GM18858 (cell line): ENCODE measurements at regions not wholly inside any gene's neighbourhood (a gene's known extent, or its start where the extent isn't known, plus 50 kb on each side); places are given as distances from the start of the nearest gene placed in this dataset.
"Not testable (repeated sequence)": the region's sequence is repeated elsewhere in the genome, so short reads cannot be mapped to it uniquely, and the experiment has no call there.

Source experiments
- ATAC-seq: cut with Tn5 transposase; IDR thresholded peaks from one replicate; pipeline ENCODE4 v1.9.1; 2021; ENCODE audit not compliant: unreplicated experiment

DNA sequence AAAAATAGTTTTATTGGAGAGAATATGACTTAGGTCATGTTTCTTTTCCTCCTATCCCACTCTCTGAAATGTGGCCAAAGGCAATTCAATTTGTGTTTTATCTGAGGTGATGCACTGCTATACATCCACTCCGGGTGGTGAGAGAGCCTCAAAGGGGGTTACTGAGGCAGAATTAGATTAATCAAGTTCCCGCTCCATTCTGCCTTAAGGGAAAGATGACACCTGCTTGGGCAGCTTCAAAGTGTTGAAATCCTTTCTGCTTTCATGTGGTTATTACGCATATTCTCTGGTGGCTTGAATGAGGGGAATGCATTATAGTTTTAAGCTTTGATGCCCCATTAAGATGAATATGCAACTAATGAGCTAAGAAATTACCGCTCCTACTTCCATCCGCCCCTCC, 213.0 kb upstream of the TMEFF2 start:
- no peak for ATAC-seq

DNA sequence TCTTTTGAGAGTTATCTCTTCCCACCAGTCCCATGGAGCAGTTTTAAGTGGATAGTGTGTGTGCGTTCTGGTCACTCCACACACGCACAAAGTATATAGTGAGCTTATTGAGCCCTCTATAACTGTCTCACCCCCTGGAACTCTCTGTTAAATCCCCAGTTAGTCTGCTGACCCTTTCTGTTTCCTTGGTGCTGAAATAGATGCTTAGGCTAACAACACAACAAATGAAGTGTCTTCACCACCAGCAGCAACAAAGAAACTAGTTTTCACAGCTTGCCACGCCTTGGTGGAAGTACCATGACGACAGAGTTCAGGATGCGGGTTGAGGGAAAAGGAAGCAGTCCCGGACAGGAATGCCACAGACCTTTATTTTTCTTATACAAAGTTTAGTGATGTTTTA, 203.5 kb upstream of the TMEFF2 start:
- no peak for ATAC-seq

DNA sequence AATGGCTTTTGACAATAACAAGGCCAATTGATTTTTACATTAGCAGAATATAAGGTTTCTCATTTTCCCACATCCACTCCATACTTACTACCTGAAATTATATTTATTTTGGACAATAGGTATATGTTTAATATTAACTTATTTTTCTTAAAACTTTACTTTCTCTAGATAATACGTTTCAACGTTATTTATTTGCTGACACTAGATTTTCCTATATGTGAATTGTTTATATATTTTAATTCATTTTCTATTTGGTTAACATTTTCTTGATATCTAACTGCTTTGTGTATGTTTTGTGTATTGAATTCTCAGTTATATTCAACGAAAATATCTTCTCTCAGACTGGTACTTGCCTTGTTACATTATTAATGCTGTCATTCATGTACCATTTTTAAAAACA, 199.9 kb upstream of the TMEFF2 start:
- no peak for ATAC-seq

DNA sequence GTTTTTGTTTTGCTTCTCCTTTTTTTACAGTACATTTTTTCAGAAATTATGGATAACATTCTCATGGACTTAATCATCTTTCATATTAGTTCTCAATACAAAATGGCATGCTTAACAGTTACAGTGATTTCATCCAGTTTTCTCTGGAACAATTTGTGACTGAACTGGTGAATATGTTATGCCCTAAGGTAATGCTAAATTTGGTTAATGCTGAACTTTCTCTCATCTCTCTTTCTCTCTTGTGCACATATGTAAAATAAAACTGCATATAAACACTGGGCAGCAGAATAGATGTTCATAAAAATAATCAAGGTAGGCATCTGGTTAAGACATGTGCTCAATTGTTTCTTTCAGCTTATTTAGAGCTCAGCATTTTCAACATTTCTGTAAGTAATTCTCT, 196.3 kb upstream of the TMEFF2 start:
- ATAC-seq, result no peak

DNA sequence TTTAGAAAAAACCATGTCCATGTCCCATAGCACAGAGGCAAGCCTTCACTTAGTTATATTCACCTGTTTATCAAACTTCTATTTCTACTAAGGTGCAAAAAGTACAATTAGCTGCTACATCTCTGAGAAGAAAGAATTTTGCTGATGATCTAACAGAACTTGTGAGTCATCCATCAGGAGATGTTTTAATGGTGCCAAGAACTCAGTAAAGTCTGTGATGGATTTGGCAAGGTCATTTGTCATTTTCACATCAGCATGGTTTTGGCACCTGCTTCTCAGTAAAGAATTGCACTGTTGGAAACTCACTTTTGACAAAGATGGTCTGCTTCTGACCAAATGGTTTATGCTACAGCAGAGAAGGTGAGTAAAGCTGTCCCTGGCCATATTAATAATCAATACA, 195.7 kb upstream of the TMEFF2 start:
- ATAC-seq, result no peak

DNA sequence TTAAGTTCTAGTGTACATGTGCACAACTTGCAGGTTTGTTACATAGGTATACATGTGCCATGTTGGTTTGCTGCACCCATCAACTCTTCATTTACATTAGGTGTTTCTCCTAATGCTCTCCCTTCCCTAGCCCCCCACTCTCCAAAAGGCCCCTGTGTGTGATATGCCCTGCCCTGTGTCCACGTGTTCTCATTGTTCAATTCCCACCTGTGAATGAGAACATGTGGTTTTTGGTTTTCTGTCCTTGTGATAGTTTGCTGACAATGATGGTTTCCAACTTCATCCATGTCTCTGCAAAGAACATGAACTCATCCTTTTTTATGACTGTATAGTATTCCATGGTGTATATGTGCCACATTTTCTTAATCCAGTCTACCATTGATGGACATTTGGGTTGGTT, 189.5 kb upstream of the TMEFF2 start:
- not testable (repeated sequence) for ATAC-seq

DNA sequence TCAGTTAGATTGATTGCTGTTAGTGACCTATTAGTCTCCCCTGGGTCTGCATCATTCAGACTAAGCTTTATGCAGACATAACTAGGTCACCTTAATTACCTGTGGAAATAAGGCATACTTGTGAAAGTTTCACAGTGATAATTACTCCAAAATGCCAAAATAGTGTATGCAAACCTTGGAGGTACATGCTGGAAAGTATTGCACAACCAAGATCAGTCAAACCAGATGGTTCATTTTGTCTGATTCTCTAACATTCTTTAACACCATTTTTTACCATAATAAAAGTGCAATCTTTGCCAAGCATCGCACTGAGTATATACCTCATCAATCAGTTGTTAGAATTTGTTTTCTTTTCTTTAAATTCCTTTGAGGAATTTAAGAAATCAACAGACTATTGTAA, 186.3 kb upstream of the TMEFF2 start:
- ATAC-seq, result no peak

DNA sequence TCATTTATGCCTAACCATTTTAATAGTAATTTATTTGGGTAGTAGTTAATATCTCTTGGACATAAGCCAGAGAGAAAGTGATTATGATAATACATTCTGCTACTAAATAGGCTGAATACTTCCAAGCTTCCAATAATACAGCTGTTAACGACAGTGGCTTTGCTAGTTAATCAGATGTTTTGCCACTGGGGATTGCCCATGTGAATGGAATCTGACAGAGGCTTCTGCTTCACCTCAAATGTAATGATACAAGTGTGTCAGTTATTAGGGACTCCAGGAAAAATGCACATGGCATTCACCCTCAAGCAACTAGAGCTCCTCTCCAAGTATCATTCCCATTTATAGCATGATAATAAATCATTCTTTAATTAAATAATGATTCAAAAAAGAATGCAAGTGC, 185.0 kb upstream of the TMEFF2 start:
- no peak for ATAC-seq

DNA sequence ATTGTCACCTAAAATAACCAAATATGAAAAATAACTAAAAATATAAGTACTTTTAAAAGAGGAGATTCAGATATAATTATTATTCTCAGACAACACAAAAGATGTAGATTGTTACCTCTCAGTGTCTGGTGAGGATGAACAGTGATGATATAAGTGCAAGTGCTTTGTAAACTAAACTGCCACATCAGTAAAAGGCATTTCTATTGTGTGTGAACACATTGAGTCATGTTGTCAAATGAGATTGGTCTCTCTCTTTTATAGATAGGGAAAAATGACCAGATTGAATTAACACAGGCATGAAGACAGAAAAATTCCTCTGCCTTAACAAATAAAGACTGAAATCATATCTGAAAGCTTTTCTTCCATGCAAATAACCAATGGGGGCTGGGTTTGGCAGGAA, 182.4 kb upstream of the TMEFF2 start:
- ATAC-seq, result no peak

DNA sequence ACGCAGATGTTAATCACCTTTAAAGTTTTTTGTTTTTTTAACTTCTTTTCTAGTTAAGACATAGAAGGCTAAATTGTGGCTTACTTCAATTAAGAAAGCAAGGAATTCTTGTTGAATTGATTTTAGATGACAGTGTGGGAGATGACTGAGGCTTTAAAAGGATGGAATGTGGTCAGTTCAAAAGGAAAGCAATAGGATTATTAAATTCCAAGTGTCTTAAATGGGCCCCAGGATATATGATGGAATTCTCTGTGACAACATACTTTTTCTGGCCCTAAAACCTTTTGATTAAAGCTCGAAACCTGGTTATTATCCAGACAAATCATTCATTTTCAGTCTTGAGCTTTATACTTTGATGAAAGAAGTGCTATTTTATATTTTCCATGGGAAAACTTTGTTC, 179.0 kb upstream of the TMEFF2 start:
- ATAC-seq, result no peak

DNA sequence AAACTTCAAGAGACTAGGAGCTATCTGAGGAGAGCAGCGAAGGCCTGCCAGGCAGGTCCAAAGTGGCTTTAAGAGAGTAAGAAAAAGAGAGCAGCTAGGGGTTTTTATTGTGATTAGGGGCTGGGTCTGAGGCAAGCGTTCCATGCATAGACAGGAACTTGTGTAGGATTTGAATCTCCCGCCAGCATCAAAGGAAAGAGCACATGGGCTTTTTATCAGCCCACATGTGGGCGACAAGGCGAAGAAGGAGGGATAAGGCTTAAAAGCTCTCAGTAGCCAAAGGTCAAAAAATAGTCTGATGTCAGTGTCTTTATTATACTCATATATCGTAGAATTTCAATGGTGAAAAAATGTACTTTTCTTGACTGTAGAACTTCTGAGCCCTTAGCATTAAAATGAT, 178.5 kb upstream of the TMEFF2 start:
- ATAC-seq, result no peak

DNA sequence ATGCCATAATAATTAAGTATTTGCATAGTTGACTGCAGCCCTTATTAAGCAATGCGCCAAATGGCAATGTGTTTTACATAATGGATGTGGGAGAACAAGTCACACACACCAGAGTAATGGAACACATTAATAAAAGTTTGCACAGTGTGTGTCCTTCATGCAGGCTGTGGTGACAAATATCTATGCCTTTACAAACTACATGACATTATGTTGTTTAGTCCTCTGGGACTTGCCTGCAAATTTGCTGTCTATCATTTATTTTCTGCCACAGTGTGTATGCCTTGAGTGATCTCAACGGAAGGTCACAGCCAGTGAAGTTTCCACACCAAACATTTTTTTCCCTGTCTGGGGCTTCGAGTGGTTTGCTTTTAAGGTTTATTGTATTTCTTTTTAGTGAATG, 175.2 kb upstream of the TMEFF2 start:
- no peak for ATAC-seq

DNA sequence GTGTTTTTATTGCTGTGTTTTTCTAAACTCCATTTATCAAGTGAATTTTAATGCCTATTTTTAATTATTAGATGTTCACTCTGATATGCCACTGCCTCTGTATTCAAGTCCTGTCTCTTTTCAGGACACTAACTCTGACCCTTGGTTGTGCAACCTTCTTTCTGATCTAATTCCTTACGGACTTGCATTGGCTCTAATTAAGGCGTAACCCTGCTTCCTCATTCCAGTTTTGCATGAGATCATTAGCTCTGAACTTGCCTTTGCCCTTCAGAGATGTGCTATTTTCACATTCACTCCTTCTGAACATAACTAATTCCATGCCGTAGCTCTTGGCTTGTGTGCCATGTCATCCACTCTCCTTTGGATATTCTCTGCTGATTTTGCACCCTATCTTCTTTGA, 162.5 kb upstream of the TMEFF2 start:
- ATAC-seq, result no peak

DNA sequence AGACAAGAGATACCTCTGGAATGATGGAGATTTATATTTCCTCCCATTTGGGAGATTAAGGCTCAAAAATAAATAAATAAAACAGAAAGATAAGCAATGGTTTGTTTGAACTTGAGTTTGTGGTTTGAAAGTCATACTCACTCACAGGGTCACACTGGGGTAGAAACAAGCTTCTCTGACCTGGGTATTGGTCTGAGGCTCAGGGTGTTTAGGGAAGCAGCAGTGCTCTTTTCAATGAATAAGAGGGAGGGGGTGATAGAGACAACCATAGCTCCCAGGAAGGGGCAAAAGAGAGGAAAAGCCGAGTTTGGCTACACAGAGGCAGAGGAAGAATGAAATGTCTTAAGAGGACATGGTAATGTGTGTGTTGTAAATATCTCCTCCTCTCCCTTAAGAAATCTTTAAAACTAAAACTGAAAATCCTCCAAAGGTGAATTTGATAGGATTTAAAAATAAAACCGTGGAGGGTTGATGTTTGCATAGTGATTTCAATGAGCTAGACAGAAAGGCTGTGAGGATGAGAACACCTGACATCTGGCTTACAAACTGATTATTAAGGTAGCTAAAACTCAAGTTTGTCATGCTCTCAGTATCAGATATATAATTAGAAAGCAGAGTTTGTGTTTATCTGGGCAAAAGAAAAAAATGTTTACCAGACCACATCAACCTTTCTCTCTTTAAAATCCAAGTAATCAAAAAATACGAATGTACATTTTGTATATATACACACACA, 159.9 kb upstream of the TMEFF2 start:
- no peak for ATAC-seq

DNA sequence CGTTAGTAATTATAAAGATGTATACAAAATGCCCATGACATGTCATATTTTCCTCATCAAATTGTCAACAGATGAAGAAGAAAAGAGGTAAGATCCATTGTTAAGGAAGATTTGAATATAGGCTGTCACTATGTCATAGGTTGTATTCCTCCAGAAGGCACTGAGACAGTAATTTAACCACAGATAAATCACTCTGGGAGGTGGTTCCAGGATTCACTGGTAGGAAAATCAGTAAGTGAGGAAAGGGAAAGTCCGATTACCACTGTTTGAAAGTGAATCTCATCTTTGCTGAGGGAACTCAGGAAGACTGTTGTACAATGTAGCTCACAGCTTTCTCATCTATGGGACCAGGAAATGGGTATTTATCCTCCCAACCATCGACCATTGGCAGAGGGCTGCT, 152.8 kb upstream of the TMEFF2 start:
- no peak for ATAC-seq

DNA sequence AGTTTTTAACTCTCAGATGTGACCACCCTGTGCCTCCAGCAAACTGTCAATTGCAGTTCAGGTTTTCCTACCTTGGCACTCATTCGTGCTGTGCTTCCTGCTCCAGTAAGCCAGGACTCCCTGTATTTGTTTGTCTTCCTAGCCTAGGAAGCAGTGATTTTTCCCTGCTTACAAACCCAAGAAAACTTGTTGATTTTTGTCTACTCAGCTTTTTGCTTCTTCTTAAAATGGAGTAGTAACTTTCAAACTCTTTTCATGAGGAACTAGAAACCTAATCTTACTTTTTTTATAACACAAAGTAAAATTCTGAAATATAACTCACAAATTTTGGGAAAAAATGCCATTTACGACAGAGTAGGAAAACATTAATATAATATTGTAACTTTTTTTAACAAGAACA, 150.6 kb upstream of the TMEFF2 start:
- no peak for ATAC-seq

DNA sequence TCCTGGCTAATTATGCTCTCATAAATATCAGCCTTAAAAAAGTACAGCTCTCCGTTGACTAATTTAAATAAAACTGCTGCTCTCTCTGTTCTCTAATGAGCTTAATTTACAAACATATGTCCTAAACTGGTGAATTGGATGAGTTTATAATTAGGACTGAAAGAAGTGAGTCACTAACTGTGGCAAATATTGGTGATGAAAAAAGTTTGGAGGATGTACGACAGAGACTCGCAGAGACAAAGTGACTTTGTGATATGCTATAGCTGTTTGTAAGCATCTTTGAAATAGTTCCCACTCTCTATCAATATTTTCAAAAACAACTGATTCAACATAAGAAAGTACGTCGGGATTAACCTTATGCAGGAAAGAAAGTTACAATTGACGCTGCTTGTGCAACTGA, 138.9 kb upstream of the TMEFF2 start:
- ATAC-seq, result no peak

DNA sequence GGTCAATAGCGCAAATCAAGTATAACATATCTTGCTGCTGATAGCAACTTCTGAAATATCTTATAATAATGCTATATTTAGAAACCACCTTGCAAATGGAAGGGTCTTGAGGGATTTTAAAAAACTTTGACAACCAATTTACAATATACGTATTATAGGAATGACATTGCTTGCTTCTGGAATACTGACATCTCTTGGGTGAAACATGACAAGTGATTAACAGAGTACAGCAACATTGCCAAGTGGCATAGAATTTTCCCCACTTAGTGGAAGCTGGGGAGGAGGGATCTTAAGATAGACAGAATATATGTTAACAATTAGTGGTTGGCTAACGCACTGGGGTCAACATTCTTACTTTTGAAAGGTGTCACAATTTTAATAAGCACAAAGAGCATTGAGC, 133.6 kb upstream of the TMEFF2 start:
- ATAC-seq, result no peak

DNA sequence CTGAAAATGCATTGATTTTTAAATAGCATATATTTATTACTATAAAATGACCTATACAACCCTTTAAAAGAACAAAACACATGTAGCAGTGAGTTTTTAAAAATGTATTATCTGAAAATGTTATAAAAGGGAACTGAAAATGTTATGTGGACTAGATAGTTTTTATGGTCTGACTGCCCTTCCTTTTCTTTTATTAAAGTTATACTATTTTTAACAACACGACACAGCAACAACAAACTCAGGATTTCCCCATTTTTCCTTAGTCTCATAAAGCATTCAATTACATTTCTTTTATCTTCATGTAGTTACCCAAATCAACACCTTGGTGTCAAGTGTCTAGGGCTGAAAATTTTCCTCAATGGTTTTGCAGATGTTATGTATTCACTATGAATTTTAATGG, 132.8 kb upstream of the TMEFF2 start:
- no peak for ATAC-seq

DNA sequence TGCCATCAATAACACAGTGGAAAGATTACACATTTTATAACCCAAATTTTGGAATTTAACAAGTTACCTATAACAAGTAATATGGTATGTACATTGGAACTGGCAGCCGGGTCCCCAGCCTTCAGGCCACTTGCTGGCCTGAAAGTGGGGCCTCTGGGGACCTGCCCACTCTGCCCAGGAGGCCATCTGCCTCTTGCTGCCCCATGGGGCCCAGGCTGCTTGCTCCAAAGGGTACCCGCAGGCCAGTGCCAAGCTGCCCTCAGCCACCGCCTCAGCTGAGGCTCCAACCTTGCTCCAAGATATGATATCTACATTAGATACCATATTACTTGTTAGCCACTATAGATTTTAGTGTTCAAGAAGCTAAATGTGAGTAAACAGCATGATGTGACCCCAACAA, 120.8 kb upstream of the TMEFF2 start:
- no peak for ATAC-seq

DNA sequence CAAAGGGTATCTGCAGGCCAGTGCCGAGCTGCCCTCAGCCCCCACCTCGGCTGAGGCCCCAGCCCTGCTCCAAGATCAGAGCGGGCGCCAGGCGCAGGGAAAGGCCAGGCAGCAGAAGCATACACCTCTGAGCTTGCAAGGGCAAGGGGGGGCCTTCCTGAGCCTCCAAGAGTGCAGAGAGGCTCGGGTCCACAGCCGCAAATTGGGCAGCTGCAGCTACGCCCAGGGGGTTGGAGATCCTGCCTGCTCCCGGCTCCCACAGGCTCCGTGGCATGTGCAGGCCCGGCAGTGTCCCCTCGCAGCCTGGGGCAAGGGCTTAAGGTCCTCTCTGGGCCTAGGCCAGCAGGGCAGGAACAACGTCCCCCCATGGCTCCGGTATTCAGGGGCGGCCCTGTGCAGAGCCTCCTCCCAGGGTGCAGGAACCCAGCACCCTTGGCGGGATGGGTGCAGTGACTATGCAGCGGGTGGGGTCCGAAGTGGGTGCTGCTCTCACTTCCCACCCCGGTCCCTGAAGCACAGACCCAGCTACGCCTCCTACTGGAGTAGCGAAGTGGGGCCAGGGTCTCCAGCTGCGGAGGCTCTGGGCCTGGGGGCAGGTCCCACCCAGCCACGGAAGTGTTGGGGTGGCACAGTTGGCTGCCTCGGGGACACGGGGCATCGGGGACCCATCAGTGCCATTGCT, 120.2 kb upstream of the TMEFF2 start:
- ATAC-seq, result no peak

DNA sequence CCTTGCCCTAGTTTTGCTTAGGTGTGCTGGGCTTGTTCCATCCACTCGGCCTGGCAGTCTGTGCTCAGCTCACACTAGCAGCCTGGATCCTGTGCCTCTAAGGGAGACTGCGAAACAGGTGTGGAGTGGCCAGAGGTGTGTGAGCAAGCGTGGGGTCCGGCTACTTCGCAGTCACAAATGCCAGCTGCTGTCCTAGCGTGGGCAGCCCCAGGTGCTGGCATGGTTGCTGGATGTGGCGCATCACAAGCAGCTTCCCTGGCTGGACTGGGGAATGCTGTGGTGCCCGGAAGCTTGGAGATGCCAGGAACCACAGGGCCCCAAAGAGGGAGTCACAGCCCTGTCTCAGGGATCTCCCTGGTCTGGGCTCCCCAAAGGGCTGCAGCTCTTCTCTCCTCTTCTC, 119.0 kb upstream of the TMEFF2 start:
- ATAC-seq, result no peak
